Neural cell (in vitro differentiated cells): ENCODE measurements at regions not wholly inside any gene's neighbourhood (a gene's known extent, or its start where the extent isn't known, plus 50 kb on each side); places are given as distances from the start of the nearest gene placed in this dataset.

Experiments used
- CTCF ChIP-seq: fragments of 450-650 bp; IDR thresholded peaks from 2 replicates; pipeline ENCODE4 v1.5.1; 2014; ENCODE audit warnings: antibody characterized with exemption, mild to moderate bottlenecking, moderate library complexity; ENCODE audit not compliant: poor library complexity, severe bottlenecking
- EP300 ChIP-seq: fragments of 450-650 bp; conservative IDR thresholded peaks from 2 replicates; pipeline ENCODE4 v1.6.1; 2014; ENCODE audit warnings: antibody characterized with exemption, mild to moderate bottlenecking, moderate library complexity; ENCODE audit not compliant: poor library complexity, severe bottlenecking
- EZH2 ChIP-seq: fragments of 200-600, 300-800 bp; shearing (Covaris generic), sonication (generic); IDR thresholded peaks from 2 replicates; pipeline ENCODE4 v1.6.1; 2014; ENCODE audit warnings: antibody characterized with exemption, low read length, borderline replicate concordance, mild to moderate bottlenecking; ENCODE audit not compliant: insufficient read depth, poor library complexity, severe bottlenecking
- MXI1 ChIP-seq: fragments of 450-650 bp; conservative IDR thresholded peaks from 2 replicates; pipeline ENCODE4 v1.6.1; 2014; ENCODE audit warnings: antibody characterized with exemption, mild to moderate bottlenecking; ENCODE audit not compliant: poor library complexity, severe bottlenecking
- POLR2AphosphoS5 ChIP-seq: IDR thresholded peaks from 2 replicates; pipeline ENCODE4 v1.6.1; 2012
- RAD21 ChIP-seq: fragments of 450-650 bp; conservative IDR thresholded peaks from 2 replicates; pipeline ENCODE4 v1.6.1; 2014; ENCODE audit warnings: antibody characterized with exemption, mild to moderate bottlenecking, moderate library complexity
- REST ChIP-seq: IDR thresholded peaks from 2 replicates; pipeline ENCODE4 v1.6.1; 2012; ENCODE audit warnings: borderline replicate concordance
- TAF1 ChIP-seq: IDR thresholded peaks from 2 replicates; pipeline ENCODE4 v1.6.1; 2012; ENCODE audit warnings: low read depth

GRCh38 chr9:30582240-30582639 lies 1802.2 kb upstream of the ACO1 start:
- no peak for TF ChIP-seq EZH2
- no peak for TF ChIP-seq RAD21
- no peak for TF ChIP-seq TAF1
- no peak for TF ChIP-seq POLR2AphosphoS5
- TF ChIP-seq CTCF, result no peak
- no peak for TF ChIP-seq EP300
- TF ChIP-seq REST, result no peak
- no peak for TF ChIP-seq MXI1
